Calu3 (cell line): ENCODE measurements at regions not wholly inside any gene's neighbourhood (a gene's known extent, or its start where the extent isn't known, plus 50 kb on each side); places are given as distances from the start of the nearest gene placed in this dataset.

Experiments
- BruUV-seq: library from RNA; stranded (reverse); fragments of 400-500 nt; replicated peaks from 2 replicates; lab custom pipeline; 2021; lab: Mats Ljungman, UMichigan
- CTCF ChIA-PET: fragments of 300-600 bp; sonication (Branson Sonifier 250); formaldehyde crosslinking; loops from one replicate; lab custom pipeline; 2022; ENCODE audit warnings: antibody characterized with exemption; lab: Charles Lee
- DNase-seq: peaks from one replicate; pipeline ENCODE4 v3.0.0; 2022
- H3K27ac Mint-ChIP-seq: one replicate; pipeline ENCODE4 v1.8.0; 2022; ENCODE audit warnings: mixed read lengths; ENCODE audit not compliant: unreplicated experiment
- H3K27me3 Mint-ChIP-seq: one replicate; pipeline ENCODE4 v1.8.0; 2022; ENCODE audit warnings: mixed read lengths; ENCODE audit not compliant: unreplicated experiment
- H3K36me3 Mint-ChIP-seq: one replicate; pipeline ENCODE4 v1.8.0; 2022; ENCODE audit warnings: mild to moderate bottlenecking, moderate library complexity, mixed read lengths; ENCODE audit not compliant: insufficient read depth, unreplicated experiment
- H3K4me1 Mint-ChIP-seq: one replicate; pipeline ENCODE4 v1.8.0; 2022; ENCODE audit warnings: mild to moderate bottlenecking, low read depth, mixed read lengths; ENCODE audit not compliant: unreplicated experiment
- H3K4me3 Mint-ChIP-seq: one replicate; pipeline ENCODE4 v1.8.0; 2022; ENCODE audit warnings: mild to moderate bottlenecking, low read depth, moderate library complexity, mixed read lengths; ENCODE audit not compliant: unreplicated experiment
- H3K9me3 Mint-ChIP-seq: one replicate; pipeline ENCODE4 v1.8.0; 2022; ENCODE audit warnings: low read depth, mixed read lengths; ENCODE audit not compliant: unreplicated experiment
- CTCF ChIP-seq: fragments of 200-600 bp; IDR thresholded peaks from one replicate; pipeline ENCODE4 v1.8.0; 2022; ENCODE audit warnings: antibody characterized with exemption; ENCODE audit not compliant: unreplicated experiment
- intact Hi-C: fragments of 100-400 bp; cut with micrococcal nuclease; formaldehyde crosslinking; loops from one replicate; pipeline ENCODE4 v1.10.0; 2022; ENCODE audit not compliant: unreplicated experiment

- Mint-ChIP-seq H3K4me1 (no peaks in the 10 kb centered on the region), H3K27me3 (no peaks in the 10 kb centered on the region), H3K27ac (no peak overlapping the region), H3K4me3 (no peak overlapping the region), H3K36me3 (no peaks in the 10 kb centered on the region), H3K9me3 (no peaks in the 10 kb centered on the region)
- intact Hi-C loops, result no loop called here
- CTCF ChIA-PET, result no interaction called here
- BruUV-seq, result no TSS peak
- DNase-seq, result no peak
- no peak for TF ChIP-seq CTCF
Observed at GRCh38 chr13:107427536-107427935, 787.8 kb downstream of the LIG4 start.

GRCh38 chr13:107422421-107422820, 792.9 kb downstream of the LIG4 start:
- H3K36me3 Mint-ChIP-seq, result no peaks in the 10 kb centered on the region

GRCh38 chr13:107421951-107422350, 793.4 kb downstream of the LIG4 start:
- CTCF ChIA-PET, result no interaction called here
- H3K9me3 Mint-ChIP-seq, result no peaks in the 10 kb centered on the region
- no peaks in the 10 kb centered on the region for H3K27me3 Mint-ChIP-seq
- intact Hi-C loops, result no loop called here
- BruUV-seq, result no TSS peak
- no peak overlapping the region for H3K27ac Mint-ChIP-seq
- no peak for DNase-seq
- no peaks in the 10 kb centered on the region for H3K36me3 Mint-ChIP-seq
- H3K4me1 Mint-ChIP-seq, result no peaks in the 10 kb centered on the region
- no peak for TF ChIP-seq CTCF
- H3K4me3 Mint-ChIP-seq, result no peak overlapping the region

More at GRCh38 chr13:107422421-107422820, 792.9 kb downstream of the LIG4 start:
- CTCF ChIA-PET, result no interaction called here
- Mint-ChIP-seq H3K9me3 (no peaks in the 10 kb centered on the region), H3K27ac (no peak overlapping the region), H3K4me1 (no peaks in the 10 kb centered on the region), H3K4me3 (no peak overlapping the region), H3K27me3 (no peaks in the 10 kb centered on the region)
- intact Hi-C loops, result no loop called here
- no peak for DNase-seq
- no TSS peak for BruUV-seq
- no peak for TF ChIP-seq CTCF

GRCh38 chr13:107421028-107421427, 794.3 kb downstream of the LIG4 start:
- no TSS peak for BruUV-seq
- no peak for DNase-seq
- H3K4me3 Mint-ChIP-seq, result no peak overlapping the region
- H3K4me1 Mint-ChIP-seq, result no peaks in the 10 kb centered on the region
- no peaks in the 10 kb centered on the region for H3K36me3 Mint-ChIP-seq
- intact Hi-C loops, result no loop called here
- no peaks in the 10 kb centered on the region for H3K27me3 Mint-ChIP-seq
- H3K9me3 Mint-ChIP-seq, result no peaks in the 10 kb centered on the region
- no peak overlapping the region for H3K27ac Mint-ChIP-seq
- TF ChIP-seq CTCF, result no peak
- CTCF ChIA-PET, result no interaction called here
